ENCODE measurements at regions not wholly inside any gene's neighbourhood (a gene's known extent, or its start where the extent isn't known, plus 50 kb on each side); places are given as distances from the start of the nearest gene placed in this dataset.
"Not testable (repeated sequence)": the region's sequence is repeated elsewhere in the genome, so short reads cannot be mapped to it uniquely, and the experiment has no call there.

DNA sequence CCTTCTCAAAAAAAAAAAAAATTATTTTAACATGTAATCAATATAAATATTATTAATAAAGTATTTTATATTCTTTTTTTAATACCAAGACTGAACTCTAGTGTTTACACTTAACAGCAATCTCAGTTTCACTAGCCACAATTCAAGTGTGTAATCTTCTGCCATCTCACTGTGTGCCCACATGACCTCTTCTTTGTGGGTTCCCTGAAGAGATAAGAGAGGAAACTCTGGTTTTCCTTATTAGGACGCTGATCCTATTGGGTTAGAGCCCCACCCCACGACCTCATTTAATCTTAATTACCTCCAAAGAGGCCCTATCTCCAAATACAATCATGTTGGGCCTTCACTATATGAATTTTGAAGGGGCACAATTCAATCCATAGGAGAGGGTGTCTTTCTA lies 177.6 kb downstream of the STK31 start:
- no peak for DNase-seq (ENCODE audit: low spot score)

- DNase-seq (ENCODE audit: low spot score) = no peak
Observed at GRCh38 chr7:23888958-23889357, 178.9 kb downstream of the STK31 start.

- no peak for DNase-seq (ENCODE audit: low spot score)
Observed at GRCh38 chr7:23889566-23889965, 179.5 kb downstream of the STK31 start.

- no peak for DNase-seq (ENCODE audit: low spot score)
Observed at GRCh38 chr7:23892019-23892418, 182.0 kb downstream of the STK31 start.

DNA sequence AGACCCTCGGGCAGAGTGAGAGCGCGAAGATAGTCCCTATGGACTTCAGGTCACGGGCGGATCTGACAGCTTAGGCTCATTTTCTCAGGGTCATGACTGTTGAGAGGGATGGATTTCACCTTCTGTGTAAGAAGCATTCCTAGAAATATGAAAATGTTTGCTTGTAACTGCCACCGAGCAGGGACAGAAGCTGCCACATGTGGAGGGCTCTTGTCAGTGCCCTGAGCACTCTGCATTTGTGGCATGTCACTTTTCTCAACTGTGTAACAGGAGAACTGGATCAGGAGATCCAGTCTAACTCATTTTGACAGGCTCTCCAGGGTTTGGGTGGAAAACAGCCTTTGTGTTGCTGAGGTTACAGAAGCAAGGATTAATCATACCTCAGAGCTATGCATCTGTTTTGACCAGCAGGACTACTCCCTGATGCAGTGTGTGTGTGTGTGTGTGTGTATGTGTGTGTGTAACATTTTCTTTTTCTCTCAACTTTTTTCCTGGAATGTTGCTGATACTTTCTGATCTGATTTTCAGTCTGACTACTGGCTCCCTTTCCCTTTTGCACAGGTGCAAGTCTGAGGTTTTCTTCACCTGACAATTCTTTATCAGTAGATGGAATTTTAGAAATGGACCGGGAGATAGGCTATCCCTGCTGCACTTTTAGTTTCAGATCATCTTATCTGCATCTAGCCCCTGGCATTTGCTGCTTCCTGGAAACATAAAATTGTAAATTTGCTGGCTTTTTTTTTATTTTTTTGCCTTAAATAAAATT lies 183.3 kb downstream of the STK31 start:
- no peak for DNase-seq (ENCODE audit: low spot score)

DNA sequence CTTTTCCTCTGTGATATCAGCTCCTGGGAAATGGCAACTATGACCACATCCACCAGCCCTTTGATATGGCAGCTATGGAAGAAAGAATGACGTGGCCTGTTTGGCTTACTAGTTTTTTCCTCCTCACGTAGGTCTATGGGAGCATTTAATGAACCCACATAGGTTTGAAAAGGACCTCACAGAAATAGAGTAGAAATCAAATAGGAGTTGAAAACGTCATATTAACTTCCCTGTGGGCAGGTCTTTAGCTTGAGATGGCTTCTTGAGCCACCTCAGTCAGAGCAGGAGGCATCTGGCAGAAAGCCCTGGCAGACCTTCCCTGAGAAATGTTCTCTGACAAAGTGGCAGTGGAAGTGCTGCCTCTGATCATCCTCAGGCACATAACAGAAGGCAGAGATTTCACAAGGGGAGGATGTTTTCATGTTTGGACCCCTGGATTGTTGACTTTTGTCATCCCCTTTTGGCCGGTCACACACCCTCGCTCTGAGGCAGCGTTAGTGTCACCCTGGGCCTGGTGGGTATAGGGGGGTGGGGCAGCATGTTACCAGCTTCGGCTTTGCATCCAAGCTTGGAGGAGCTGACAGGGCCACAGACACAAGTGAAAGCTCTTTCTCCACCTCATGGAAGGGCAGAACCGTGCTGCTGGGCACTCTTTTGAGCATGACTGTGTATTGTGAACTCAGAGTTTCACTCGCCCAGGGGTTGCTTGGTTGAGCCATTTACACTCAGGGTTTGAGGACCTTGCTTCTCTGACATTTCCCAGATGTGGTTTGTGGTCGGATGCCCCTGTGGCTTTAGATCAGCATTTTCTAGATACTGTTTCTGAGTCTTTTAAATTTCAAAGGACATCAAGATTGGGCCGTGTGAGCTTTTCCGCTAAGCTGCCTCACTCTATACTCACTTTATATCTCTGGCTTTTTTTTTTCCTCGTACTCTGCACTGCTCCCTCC lies 184.2 kb downstream of the STK31 start:
- DNase-seq (ENCODE audit: low spot score) = no peak

GRCh38 chr7:23894892-23895569 lies 185.0 kb downstream of the STK31 start:
- no peak for DNase-seq (ENCODE audit: low spot score)

- DNase-seq (ENCODE audit: low spot score) = no peak
Observed at GRCh38 chr7:23895666-23896096, 185.7 kb downstream of the STK31 start.

DNA sequence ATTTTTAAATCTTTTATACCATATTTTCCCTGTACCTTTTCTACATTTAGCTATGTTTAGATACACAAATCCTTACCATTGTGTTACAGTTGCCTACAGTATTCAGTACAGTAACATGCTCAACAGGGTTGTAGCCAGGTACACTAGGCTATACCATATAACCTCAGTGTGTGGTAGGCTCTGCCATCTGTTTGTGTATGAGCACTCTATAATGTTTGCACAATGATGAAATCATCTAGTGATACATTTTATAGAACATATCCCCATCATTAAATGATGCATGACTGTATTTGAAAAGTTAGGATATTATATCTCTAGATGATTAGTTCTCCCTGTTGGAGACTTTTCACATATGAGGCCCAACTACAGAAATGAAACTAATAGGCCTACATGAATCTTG lies 188.6 kb downstream of the STK31 start:
- DNase-seq (ENCODE audit: low spot score) = no peak

DNA sequence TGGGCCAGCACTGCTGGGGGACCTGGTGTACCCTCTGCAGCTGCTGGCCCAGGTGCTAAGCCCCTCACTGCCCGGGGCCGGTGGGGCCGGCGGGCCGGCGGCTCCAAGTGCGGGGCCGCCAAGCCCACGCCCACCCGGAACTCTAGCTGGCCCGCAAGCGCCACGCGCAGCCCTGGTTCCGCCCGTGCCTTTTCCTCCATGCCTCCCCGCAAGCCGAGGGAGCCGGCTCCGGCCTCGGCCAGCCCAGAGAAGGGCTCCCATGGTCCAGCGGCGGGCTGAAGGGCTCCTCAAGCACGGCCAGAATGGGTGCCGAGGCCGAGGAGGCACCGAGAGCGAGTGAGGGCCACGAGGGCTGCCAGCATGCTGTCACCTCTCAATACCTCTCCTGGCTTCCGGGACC lies 194.9 kb downstream of the STK31 start:
- DNase-seq (ENCODE audit: low spot score) = not testable (repeated sequence)

- no peak for DNase-seq (ENCODE audit: low spot score)
Observed at GRCh38 chr7:23907012-23907411, 197.0 kb downstream of the STK31 start.

DNA sequence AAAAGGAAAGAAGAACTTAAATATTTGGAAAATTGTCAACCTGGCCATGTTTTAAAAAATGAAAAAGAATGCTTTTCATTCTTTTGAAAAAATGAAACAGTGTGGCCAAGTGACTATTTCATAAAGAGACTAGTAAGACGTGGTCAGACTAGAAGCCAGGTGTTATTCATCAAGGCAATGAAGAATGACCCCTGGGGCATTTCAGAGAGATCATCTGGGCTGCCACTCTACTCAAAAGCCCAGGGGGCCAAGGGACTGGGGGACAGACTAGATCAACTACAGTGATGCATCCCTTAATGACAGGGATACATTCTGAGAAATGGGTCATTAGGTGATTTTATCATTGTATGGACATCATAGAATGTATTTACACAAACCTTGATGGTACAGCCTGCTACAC lies 199.4 kb downstream of the STK31 start:
- no peak for DNase-seq (ENCODE audit: low spot score)

- DNase-seq (ENCODE audit: low spot score) = no peak
Observed at GRCh38 chr7:23912065-23912464, 202.0 kb downstream of the STK31 start.

DNA sequence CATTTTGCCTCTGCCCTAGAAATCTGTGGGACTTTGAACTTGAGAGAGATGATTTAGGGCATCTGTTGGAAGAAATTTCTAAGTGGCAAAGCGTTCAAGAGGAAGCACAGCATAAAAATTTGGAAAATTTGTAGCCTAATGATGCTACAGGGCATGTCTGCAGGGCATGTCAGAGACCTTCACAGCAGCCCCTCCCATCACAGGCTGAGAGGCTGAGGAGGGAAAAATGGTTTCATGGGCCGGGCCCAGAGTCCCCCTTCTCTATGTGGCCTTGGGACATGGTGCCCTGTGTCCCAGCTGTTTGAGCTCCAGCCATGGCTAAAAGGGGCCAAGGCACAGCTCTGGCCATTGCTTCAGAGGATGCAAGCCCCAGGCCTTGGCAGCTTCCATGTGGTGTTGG lies 203.0 kb downstream of the STK31 start:
- DNase-seq (ENCODE audit: low spot score) = no peak

GRCh38 chr7:23915236-23915635 lies 205.2 kb downstream of the STK31 start:
- DNase-seq (ENCODE audit: low spot score) = no peak

DNA sequence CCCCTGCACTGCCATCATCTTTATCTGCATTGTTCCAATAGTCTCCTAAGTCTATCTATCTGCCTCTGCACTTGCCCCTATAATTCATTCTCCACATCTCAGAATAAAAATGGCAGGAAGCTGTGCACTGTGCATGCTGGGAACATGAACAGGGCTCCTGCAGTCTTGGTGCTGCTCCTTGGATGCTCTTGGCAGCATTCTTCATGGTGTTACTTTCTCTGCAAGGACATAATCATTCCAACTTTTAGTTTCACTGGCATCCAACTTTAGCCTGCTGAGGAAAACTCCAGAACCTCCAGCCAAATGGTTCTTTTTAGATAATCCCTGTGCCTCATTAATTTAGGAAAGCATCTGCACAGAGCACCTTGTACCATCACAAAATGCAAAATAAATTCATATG lies 208.3 kb downstream of the STK31 start:
- no peak for DNase-seq (ENCODE audit: low spot score)

DNA sequence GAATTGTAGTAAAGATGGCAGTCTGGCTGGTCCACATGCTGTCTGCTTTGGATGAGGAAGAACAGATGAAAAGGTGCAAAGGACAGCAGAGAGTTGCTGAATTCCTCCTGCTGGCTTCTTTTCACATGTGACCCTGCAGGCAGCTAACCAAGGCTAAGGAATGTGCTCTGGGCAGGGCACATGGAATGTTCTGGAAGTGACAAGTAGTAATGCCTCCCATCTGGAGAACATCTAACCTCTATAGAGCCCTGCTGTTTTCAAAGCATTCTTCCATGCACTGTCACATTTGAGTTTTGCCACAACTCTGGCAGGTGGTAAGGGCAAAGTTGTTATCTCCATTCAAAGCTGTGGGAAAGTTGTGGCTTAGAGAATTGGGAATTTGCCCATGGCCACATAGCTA lies 208.8 kb downstream of the STK31 start:
- no peak for DNase-seq (ENCODE audit: low spot score)

DNA sequence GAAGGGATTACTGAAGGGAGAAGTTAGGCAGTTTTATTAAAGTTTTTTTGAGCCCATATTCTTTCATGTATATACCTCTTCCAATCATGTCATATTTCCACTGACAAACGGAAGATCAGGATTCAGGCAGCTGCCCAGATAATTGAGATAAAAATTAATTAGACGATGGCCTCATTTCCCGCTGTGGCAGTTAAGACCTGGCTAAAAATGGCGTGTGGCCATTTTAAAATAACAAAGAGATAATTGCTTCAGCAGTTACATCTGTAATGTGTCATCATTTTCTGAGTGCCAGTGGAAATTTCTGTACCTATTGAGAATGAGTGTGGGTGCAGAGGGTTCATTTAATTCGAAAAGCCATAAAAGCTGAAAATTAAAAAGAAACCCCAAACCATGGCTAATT lies 215.1 kb downstream of the STK31 start:
- no peak for DNase-seq (ENCODE audit: low spot score)

DNA sequence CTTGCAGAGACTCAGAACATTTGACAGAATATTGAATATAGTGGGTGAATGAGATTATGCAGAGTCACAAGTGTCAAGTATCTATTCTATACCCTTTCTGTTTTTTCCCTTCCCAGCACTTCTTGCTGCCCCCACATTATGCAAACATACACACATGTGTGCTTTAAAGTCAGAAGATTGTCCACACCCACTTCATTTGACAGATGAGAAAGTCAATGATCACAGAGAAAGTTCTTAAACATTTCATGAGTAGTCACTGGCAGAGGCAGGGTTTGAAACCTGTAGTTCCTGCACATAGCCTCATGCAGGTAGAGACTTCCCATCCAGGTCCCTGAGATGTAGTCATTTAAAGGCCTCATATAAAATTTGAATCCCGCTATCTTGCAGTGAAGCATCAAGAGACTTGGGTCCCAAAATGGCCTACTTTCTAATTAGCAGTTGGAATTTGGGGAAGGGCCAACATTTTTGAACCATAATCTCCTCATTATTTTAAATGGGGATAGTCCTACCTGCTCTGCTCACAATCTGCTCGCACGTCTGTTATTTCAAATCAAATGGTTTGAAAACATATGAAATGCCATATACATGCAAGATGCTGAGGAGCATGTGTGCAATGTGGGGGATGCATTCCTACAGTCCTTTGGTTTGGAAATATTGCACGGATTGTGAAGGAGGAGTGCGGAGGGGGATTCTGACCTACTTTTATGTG lies 217.8 kb downstream of the STK31 start:
- no peak for DNase-seq (ENCODE audit: low spot score)

DNA sequence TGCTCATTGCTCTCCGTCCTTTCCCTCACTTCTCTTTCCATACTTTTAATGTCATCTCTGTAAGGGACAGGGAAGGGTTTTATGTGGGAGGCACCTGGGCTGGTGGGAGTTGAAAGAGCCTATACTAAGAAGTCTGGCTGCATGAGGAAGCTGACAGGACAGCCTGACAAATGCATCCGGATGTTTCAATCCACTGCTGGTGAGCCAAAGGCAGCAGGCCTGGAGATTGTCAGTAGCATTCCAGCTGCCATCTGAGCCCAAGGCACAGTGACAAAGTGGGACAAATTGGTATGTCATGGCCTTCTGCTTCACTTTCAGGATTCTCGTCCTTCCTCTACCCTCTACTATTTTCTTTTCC lies 218.4 kb downstream of the STK31 start:
- no peak for DNase-seq (ENCODE audit: low spot score)

DNA sequence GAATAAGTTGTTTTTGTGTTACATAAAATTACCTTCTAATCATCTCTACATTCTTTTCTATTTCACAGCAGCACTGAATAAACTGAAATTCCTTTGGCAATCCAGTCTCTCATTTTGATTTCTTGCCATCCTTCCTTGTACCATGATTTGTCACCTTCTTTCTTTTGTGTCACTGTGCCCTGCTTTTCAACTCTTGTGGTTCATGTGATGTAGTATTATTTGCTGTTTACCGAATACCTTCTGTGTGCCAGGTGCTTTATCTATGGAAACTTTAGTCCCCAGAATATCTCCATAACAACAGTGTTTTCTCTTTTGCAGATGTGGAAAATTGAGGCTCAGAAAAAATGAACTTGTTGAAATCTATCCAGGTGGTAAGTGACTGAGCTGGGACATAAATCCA lies 220.3 kb downstream of the STK31 start:
- DNase-seq (ENCODE audit: low spot score) = no peak

GRCh38 chr7:23931633-23932032 lies 221.6 kb downstream of the STK31 start:
- no peak for DNase-seq (ENCODE audit: low spot score)

Data from HuH-7 (cell line).